IPS-20b (cell line): ENCODE measurements at regions not wholly inside any gene's neighbourhood (a gene's known extent, or its start where the extent isn't known, plus 50 kb on each side); places are given as distances from the start of the nearest gene placed in this dataset.
"Not testable (repeated sequence)": the region's sequence is repeated elsewhere in the genome, so short reads cannot be mapped to it uniquely, and the experiment has no call there.

ENCODE experiments used
- H3K27ac ChIP-seq: one replicate; pipeline ENCODE4 v1.5.1; 2013; ENCODE audit warnings: low read length
- H3K27me3 ChIP-seq: 2 replicates; pipeline ENCODE4 v1.6.1; 2013; ENCODE audit warnings: mild to moderate bottlenecking, low read length, inconsistent platforms; ENCODE audit not compliant: insufficient read depth
- H3K36me3 ChIP-seq: 2 replicates; pipeline ENCODE4 v1.6.1; 2013; ENCODE audit warnings: low read depth, mild to moderate bottlenecking, inconsistent platforms, low read length, moderate library complexity; ENCODE audit not compliant: insufficient read depth
- H3K4me1 ChIP-seq: 2 replicates; pipeline ENCODE4 v1.6.1; 2013; ENCODE audit warnings: mild to moderate bottlenecking, control low read depth, inconsistent platforms, low read length, moderate library complexity; ENCODE audit not compliant: insufficient read depth
- H3K4me3 ChIP-seq: 2 replicates; pipeline ENCODE4 v1.5.1; 2013; ENCODE audit warnings: mild to moderate bottlenecking, low read length, inconsistent platforms
- H3K9ac ChIP-seq: 2 replicates; pipeline ENCODE4 v1.6.1; 2013; ENCODE audit warnings: low read depth, mild to moderate bottlenecking, inconsistent platforms, low read length, moderate library complexity
- H3K9me3 ChIP-seq: 2 replicates; pipeline ENCODE4 v1.6.1; 2013; ENCODE audit warnings: mild to moderate bottlenecking, low read depth, low read length, inconsistent platforms; ENCODE audit not compliant: insufficient read depth

GRCh38 chr1:101357444-101357986 lies 120.7 kb downstream of the S1PR1 start:
- Histone ChIP-seq H3K27me3 (no peaks in the 10 kb centered on the region), H3K27ac (no peak overlapping the region), H3K9me3 (no peaks in the 10 kb centered on the region), H3K4me1 (no peaks in the 10 kb centered on the region), H3K9ac (no peak overlapping the region), H3K36me3 (no peaks in the 10 kb centered on the region), H3K4me3 (no peak overlapping the region)

GRCh38 chr1:101360506-101360905 lies 123.7 kb downstream of the S1PR1 start:
- Histone ChIP-seq H3K4me1 (no peaks in the 10 kb centered on the region), H3K9me3 (no peaks in the 10 kb centered on the region), H3K27ac (no peak overlapping the region), H3K36me3 (no peaks in the 10 kb centered on the region), H3K27me3 (no peaks in the 10 kb centered on the region), H3K9ac (no peak overlapping the region), H3K4me3 (no peak overlapping the region)

GRCh38 chr1:101363891-101364318 lies 127.1 kb downstream of the S1PR1 start:
- Histone ChIP-seq H3K36me3 (no peaks in the 10 kb centered on the region), H3K9ac (no peak overlapping the region), H3K27me3 (no peaks in the 10 kb centered on the region), H3K9me3 (no peaks in the 10 kb centered on the region), H3K4me1 (no peaks in the 10 kb centered on the region), H3K4me3 (no peak overlapping the region), H3K27ac (no peak overlapping the region)

GRCh38 chr1:101364370-101365120 lies 127.7 kb downstream of the S1PR1 start:
- Histone ChIP-seq H3K9me3 (no peaks in the 10 kb centered on the region), H3K9ac (no peak overlapping the region), H3K4me3 (no peak overlapping the region), H3K27me3 (no peaks in the 10 kb centered on the region), H3K4me1 (no peaks in the 10 kb centered on the region), H3K27ac (no peak overlapping the region), H3K36me3 (no peaks in the 10 kb centered on the region)

GRCh38 chr1:101365186-101365585 lies 128.4 kb downstream of the S1PR1 start:
- no peak overlapping the region for H3K9ac ChIP-seq
- no peak overlapping the region for H3K4me3 ChIP-seq
- no peaks in the 10 kb centered on the region for H3K9me3 ChIP-seq
- no peaks in the 10 kb centered on the region for H3K27me3 ChIP-seq
- H3K27ac ChIP-seq = no peak overlapping the region
- no peaks in the 10 kb centered on the region for H3K36me3 ChIP-seq
- H3K4me1 ChIP-seq = no peaks in the 10 kb centered on the region

GRCh38 chr1:101365878-101366277 lies 129.1 kb downstream of the S1PR1 start:
- Histone ChIP-seq H3K27ac (no peak overlapping the region), H3K27me3 (no peaks in the 10 kb centered on the region), H3K9ac (no peak overlapping the region), H3K4me1 (no peaks in the 10 kb centered on the region), H3K36me3 (no peaks in the 10 kb centered on the region), H3K4me3 (no peak overlapping the region), H3K9me3 (no peaks in the 10 kb centered on the region)

GRCh38 chr1:101366513-101367215 lies 129.8 kb downstream of the S1PR1 start:
- no peaks in the 10 kb centered on the region for H3K36me3 ChIP-seq
- H3K4me3 ChIP-seq = no peak overlapping the region
- no peaks in the 10 kb centered on the region for H3K4me1 ChIP-seq
- no peak overlapping the region for H3K9ac ChIP-seq
- no peaks in the 10 kb centered on the region for H3K27me3 ChIP-seq
- H3K9me3 ChIP-seq = no peaks in the 10 kb centered on the region
- no peak overlapping the region for H3K27ac ChIP-seq

- Histone ChIP-seq H3K4me1 (no peaks in the 10 kb centered on the region), H3K27me3 (no peaks in the 10 kb centered on the region), H3K4me3 (no peak overlapping the region), H3K36me3 (no peaks in the 10 kb centered on the region), H3K9ac (no peak overlapping the region), H3K9me3 (no peaks in the 10 kb centered on the region), H3K27ac (no peak overlapping the region)
These were observed 130.8 kb downstream of the S1PR1 start for GRCh38 chr1:101367630-101368029.

- H3K36me3 ChIP-seq = no peaks in the 10 kb centered on the region
- H3K4me1 ChIP-seq = no peaks in the 10 kb centered on the region
- H3K9me3 ChIP-seq = no peaks in the 10 kb centered on the region
- no peak overlapping the region for H3K4me3 ChIP-seq
- H3K27ac ChIP-seq = no peak overlapping the region
- H3K9ac ChIP-seq = no peak overlapping the region
- H3K27me3 ChIP-seq = no peaks in the 10 kb centered on the region
These were observed 133.7 kb downstream of the S1PR1 start for GRCh38 chr1:101370488-101370887.

- H3K9ac ChIP-seq = no peak overlapping the region
- no peaks in the 10 kb centered on the region for H3K9me3 ChIP-seq
- H3K27ac ChIP-seq = no peak overlapping the region
- no peaks in the 10 kb centered on the region for H3K4me1 ChIP-seq
- no peaks in the 10 kb centered on the region for H3K36me3 ChIP-seq
- no peaks in the 10 kb centered on the region for H3K27me3 ChIP-seq
- no peak overlapping the region for H3K4me3 ChIP-seq
These were observed 134.4 kb downstream of the S1PR1 start for GRCh38 chr1:101371259-101371658.

- no peak overlapping the region for H3K4me3 ChIP-seq
- no peaks in the 10 kb centered on the region for H3K9me3 ChIP-seq
- H3K27me3 ChIP-seq = no peaks in the 10 kb centered on the region
- H3K9ac ChIP-seq = no peak overlapping the region
- H3K4me1 ChIP-seq = no peaks in the 10 kb centered on the region
- no peaks in the 10 kb centered on the region for H3K36me3 ChIP-seq
- H3K27ac ChIP-seq = no peak overlapping the region
These were observed 136.8 kb downstream of the S1PR1 start for GRCh38 chr1:101373570-101373969.

GRCh38 chr1:101375448-101375847 lies 138.6 kb downstream of the S1PR1 start:
- not testable (repeated sequence) for H3K27ac ChIP-seq, H3K4me3 ChIP-seq, H3K36me3 ChIP-seq, H3K27me3 ChIP-seq, H3K4me1 ChIP-seq, H3K9me3 ChIP-seq, H3K9ac ChIP-seq
